Omental fat pad (tissue), 3 donors: ENCODE measurements at regions not wholly inside any gene's neighbourhood (a gene's known extent, or its start where the extent isn't known, plus 50 kb on each side); places are given as distances from the start of the nearest gene placed in this dataset.

ENCODE experiments used
- ATAC-seq: fragments of 150-250 bp; one replicate; pipeline ENCODE4 v1.9.1; 2016; ENCODE audit warnings: mild to moderate bottlenecking, moderate library complexity; ENCODE audit not compliant: low FRiP score
- DNase-seq: peaks from one replicate; pipeline ENCODE4 v3.0.0-alpha.2; 2019; ENCODE audit warnings: low spot score
- TF ChIP-seq, protein P1 (sequence below), 3 donors: fragments of 450-650 bp; IDR thresholded peaks; one replicate each; pipeline ENCODE4 v1.5.1; 2016 to 2017; ENCODE audit warnings: antibody characterized with exemption in 3 of 3, mild to moderate bottlenecking in 3 of 3, moderate library complexity in 2 of 3

DNA sequence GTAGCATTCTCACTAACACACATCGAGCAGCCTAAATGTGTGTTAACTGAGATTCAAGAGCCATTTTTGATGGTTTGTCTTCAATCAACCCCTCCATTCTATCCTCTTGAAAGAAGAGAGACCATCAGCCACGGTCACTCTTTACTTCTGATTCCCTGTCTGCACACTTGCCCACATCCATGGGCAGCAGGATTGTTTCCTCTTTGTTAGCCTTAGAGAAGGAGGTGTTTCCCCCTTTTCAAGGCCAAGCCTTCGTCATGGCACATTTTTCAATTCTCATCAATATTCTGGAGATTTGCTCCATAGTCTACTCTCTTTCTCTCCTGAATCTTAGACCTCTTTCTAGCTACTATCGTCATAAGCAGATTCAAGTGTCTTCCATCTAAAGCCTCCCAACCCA, 522.4 kb upstream of the NAALADL2 start:
- TF ChIP-seq, protein P1, sequence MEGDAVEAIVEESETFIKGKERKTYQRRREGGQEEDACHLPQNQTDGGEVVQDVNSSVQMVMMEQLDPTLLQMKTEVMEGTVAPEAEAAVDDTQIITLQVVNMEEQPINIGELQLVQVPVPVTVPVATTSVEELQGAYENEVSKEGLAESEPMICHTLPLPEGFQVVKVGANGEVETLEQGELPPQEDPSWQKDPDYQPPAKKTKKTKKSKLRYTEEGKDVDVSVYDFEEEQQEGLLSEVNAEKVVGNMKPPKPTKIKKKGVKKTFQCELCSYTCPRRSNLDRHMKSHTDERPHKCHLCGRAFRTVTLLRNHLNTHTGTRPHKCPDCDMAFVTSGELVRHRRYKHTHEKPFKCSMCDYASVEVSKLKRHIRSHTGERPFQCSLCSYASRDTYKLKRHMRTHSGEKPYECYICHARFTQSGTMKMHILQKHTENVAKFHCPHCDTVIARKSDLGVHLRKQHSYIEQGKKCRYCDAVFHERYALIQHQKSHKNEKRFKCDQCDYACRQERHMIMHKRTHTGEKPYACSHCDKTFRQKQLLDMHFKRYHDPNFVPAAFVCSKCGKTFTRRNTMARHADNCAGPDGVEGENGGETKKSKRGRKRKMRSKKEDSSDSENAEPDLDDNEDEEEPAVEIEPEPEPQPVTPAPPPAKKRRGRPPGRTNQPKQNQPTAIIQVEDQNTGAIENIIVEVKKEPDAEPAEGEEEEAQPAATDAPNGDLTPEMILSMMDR (IDR thresholded peaks at IDR 0.05): no peak
- ATAC-seq: no peak
- DNase-seq: no peak

DNA sequence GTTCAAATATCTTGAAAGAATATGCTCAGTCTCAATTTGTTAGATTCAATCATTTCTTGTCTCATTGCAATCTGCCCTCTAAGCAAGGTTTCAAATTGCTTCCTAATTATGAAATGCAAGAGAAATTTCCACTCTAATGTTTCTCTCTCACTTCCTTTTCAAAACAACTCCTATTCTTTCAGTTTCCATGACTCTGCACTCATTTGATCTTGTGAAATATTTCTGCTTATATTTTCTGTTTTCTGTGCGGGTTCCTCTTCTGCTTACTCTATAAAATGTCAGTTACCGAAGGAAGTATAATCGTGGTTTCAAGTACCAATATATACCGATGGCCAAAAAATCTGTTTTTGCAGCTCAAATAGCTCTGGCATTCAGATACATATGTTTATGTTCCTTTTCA, 521.9 kb upstream of the NAALADL2 start:
- DNase-seq: no peak
- ATAC-seq: no peak
- TF ChIP-seq, protein P1 (IDR thresholded peaks at IDR 0.05): no peak

DNA sequence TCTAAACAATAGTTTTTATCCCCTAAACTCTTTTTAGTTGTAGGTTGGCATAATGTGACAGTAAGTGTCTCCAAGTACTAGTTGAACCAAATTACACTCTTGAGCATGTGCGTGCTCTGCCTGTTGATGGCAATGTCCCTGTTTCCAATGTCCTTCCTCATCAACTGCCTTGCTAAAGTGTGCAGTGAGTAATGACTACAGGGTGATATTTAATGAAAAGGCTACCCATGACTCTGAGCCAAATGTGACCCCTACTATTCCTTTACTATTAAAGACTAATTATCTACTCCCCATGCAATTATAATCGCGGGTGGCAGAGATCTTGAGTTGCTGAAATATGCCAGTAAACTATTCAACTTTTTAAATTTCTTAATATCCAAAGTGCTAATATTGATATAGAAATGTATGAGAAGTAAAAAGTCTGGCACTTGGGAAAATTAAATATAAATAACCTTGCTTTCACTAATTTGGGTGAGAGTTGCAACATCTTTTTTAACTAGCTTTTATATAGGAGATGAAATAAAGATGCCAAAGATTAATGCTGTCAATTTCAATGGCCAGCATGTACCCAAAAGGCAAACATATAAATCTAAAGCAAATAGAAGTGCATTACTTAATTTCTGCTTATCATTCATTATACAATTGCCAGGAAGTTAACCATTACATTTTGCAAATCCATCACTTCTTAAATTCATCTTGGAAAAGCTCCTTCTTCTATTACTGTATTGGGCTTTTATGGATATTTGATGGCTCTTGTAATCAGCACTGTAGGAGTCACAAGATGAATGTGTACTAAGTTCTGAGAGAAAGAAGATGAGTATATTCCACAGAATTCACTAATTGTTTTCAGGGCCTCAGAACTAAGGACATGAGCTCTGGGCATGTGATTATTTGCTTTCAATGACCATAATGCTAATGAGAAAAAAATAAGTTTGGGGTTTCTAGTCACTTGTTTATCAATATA, 518.2 kb upstream of the NAALADL2 start:
- DNase-seq (no peak), ATAC-seq (no peak)
- TF ChIP-seq, protein P1 (IDR thresholded peaks at IDR 0.05): no peak

DNA sequence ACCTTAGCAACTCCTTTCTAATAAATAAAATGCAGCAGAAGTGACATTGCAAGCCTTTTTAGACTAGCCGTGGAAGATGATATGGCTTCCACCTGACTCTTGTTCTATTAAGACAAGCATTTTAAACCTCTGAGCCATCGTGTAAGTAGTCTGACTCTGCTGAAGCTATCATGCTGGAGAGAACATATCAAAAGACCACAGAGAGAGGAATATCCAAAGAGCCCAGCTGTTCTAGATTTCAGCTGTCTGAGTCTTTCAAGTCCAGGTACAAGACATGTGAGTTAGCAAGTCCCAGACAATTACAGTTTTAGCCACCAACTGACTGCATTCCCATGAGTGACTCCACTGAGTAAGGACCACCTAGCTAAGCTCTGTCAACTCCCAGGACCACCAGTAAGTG, 517.0 kb upstream of the NAALADL2 start:
- TF ChIP-seq, protein P1 (IDR thresholded peaks at IDR 0.05): no peak
- ATAC-seq: no peak
- DNase-seq: no peak

DNA sequence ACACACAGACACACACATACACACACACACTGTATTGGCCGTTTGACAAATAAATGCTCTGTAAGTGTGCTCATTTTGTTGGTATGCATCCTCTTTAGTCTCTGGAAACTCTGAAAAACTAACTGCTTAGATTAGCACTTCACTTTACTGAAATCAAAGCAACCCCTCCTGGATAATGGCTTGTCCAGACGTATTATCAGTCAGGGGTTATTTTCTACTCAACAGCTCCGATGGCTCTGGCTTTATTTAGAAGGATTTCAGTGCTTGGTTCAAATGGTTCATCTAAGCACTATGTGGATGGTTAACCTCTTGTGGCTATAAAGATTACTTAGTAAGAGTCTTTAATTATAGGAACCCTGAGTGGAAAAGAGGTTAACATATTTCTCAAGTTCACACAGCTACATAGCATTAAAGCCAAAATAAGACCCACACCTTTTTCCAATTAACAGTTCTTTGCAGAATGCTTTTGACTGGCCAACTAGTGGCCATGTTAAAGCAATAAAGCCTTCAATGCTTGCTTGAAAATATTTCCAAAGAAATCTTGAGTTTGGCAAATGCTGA, 516.1 kb upstream of the NAALADL2 start:
- ATAC-seq (no peak), DNase-seq (no peak)
- TF ChIP-seq, protein P1 (IDR thresholded peaks at IDR 0.05): no peak

DNA sequence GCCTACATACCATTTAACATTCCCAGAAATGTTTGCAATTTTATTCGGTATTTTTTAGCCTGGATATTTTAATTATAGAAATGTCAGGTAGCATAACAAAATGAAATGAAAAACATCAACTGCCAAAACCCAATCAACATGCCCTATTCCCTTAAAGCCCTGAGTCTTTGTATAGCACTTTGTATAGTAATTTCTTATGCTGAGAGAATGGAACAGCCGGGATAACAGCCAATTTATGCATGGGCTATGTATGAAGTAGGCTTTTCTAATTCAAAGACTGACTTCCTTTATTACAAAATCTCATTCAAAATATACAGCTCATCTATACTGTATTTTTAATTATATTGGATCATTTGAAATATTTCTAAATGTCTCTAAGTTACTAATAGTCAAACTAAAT, 513.0 kb upstream of the NAALADL2 start:
- ATAC-seq (no peak), DNase-seq (no peak)
- TF ChIP-seq, protein P1 (IDR thresholded peaks at IDR 0.05): no peak

DNA sequence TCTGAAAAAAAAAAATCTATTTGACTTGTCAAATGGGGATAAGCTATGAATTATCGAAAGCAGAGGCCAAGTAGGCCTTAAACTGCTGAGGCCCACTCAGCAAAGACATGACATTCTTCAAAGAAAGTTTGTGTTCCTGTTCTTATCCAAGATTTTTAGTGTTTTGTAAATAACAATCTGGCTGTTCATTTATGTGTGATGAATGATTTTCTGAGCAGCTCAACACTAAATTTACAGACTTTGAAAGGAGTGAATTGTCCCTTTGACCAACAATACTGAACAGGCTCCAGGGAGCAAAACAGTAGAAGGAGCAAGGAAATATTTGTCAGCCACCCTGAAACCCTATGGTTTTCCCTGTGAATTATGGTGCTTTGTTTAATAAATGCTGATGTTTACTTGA, 512.6 kb upstream of the NAALADL2 start:
- TF ChIP-seq, protein P1 (IDR thresholded peaks at IDR 0.05): no peak

More for the DNA sequence above, 512.6 kb upstream of the NAALADL2 start:
- DNase-seq: no peak
- no peak for ATAC-seq
